KG1 (cell line): ENCODE measurements at regions not wholly inside any gene's neighbourhood (a gene's known extent, or its start where the extent isn't known, plus 50 kb on each side); places are given as distances from the start of the nearest gene placed in this dataset.

ENCODE experiments used
- DNase-seq: peaks from one replicate; lab custom pipeline; 2025; lab: John Stamatoyannopoulos, UW

DNA sequence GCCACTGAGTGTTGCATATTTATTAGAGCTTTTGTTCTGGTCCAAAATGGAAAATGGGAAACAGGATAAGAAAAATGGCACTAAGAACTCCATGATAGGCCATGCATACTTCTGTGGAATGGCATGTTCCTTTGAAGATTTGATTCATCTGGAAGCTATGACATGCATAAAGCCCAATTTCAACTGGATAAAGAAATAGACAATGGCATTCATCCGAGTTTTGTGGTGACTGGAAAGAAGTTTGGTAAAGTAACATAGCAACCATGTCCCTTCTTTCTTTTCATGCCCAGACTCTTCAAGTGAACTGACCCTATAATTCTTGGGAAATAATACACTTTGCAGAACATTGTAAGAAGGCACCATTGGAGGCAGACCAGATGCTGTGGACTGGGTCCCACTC lies 368.4 kb upstream of the IL12A start:
- no peak for DNase-seq

- DNase-seq: no peak
These were observed 367.8 kb upstream of the IL12A start for GRCh38 chr3:159620873-159621272.

DNA sequence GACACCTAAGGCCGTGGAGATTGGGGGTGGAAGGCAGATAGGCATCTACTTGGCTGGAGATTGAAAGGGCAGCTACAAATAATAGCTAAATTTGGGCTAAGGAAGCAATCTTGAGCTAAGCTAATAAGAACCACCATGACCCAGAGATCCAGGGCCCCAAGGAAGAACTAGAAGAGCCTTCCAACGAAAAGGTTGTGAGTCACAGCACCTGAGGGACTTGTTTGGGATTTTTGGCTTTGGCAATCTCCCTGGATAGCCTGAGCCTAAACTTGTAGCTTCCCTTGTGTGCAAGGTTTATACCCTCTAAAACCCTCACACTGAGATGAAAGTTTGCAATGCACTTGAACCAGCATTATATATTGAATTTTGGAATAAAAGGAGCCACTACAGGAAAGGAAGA lies 364.0 kb upstream of the IL12A start:
- no peak for DNase-seq

GRCh38 chr3:159625594-159625993 lies 363.0 kb upstream of the IL12A start:
- no peak for DNase-seq

DNA sequence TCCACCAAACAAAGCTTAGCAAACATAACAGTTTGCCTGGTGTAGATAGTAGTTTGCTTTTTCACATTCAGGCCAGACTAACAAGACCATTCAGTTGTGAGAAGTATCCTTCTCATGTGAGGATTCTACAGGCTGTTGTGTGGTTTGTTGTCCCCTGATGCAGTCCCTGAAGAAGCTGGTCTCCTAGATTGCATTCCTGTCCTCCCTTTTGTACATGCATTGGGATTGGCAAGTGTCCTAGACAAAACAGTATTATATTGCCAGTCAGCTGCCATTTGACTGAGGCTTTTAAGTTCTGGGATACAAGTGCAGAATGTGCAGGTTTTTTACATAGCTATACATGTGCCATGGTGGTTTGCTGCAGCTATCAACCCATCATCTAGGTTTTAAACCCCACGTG lies 362.0 kb upstream of the IL12A start:
- no peak for DNase-seq

DNA sequence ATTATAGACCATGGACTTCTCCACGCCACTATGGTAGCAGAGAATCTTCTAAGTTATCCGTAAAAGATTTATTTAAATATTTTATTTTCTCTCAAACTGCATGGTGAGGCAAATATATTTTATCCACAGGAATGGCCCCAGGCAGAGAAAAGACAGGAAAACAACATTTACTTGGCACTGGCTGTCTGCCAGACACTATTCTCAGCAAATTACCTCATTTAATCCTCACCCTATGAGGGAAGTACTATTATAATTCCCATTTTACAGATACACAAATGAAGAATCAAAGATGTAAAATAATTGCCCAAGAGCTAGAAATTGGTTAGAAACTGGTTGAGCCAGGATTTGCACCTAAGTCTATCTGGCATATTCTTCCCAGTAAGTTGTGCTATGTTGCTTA lies 361.4 kb upstream of the IL12A start:
- DNase-seq: no peak

DNA sequence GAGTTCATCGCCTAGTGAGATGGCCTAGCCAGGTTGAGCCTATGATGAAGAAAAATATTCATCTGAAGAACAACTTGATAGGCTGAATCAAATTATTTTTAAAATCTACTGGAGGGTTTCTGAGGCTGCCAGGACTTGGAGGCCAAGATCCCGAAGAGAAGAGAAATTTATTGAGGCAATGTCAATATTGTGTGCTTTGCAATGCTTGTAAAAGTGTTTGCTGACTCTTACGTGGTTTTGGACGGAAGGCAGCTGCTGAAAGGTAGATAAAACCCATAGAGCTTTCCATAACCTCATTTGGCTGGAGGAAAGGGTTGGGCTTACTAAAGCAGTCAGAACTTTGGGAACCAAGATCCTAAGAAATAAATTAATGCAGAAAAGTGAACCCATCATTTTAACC lies 361.0 kb upstream of the IL12A start:
- DNase-seq: no peak

GRCh38 chr3:159629329-159630084 lies 359.1 kb upstream of the IL12A start:
- DNase-seq: no peak

DNA sequence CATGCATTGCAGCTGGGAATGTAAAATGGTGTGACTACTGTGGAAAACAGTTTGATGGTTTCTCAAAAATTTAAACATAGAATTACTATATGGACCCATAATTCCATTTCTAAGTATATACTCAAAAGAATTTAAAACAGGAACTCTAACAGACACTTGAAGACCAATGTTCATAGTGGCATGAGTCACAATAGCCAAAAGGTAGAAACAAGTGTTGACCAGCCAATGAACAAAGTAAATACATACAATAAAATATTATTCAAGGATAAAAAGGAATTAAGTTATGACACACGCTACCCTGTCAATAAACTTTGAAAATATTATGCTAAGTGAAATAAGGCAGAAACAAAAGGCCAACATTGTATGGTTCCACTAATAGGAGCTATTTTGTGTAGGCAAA lies 357.4 kb upstream of the IL12A start:
- DNase-seq: no peak

- no peak for DNase-seq
These were observed 356.5 kb upstream of the IL12A start for GRCh38 chr3:159632128-159632527.

GRCh38 chr3:159632851-159633250 lies 355.8 kb upstream of the IL12A start:
- no peak for DNase-seq

DNA sequence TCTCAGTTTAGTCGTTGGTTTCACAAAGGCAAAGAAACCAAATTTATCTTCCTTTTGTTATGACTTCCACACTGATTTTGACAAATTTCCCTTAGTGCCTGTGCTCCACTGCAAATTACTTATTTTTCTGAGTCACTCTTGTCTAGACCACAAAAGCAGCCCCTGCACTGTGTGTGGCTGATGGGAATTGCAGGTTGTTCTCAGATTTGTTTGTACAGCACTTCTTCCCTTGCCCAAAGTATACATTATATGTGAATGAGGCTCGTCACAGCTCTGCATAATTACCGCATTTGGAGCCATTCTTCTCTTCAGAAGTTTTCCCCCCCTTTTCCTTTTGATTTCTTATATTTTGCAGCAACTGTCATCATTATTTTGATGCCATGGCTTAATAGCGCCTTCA lies 354.2 kb upstream of the IL12A start:
- DNase-seq: no peak

- no peak for DNase-seq
These were observed 353.5 kb upstream of the IL12A start for GRCh38 chr3:159635047-159635641.

GRCh38 chr3:159637883-159638542 lies 350.6 kb upstream of the IL12A start:
- no peak for DNase-seq

GRCh38 chr3:159640225-159640624 lies 348.4 kb upstream of the IL12A start:
- DNase-seq: no peak

GRCh38 chr3:159643406-159643805 lies 345.2 kb upstream of the IL12A start:
- DNase-seq: no peak

DNA sequence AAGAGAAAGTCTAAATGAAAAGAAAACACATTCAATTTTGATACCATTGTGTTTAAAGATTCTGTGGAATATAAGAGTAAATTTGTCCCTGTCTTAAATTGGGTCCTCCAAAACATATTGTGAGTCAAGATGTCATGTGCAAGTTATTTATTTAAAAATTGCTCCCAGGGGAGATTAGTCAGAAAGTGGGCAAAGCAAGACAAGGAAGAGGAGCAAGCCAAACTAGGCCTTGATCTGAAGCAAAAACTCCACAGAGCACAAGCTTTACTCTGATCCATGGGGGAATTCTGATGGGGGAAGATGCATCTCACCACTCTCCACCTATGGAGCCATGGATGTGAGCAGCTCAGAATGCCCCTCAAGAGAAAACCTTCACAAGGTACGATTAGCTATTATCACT lies 342.8 kb upstream of the IL12A start:
- no peak for DNase-seq

GRCh38 chr3:159649951-159650350 lies 338.7 kb upstream of the IL12A start:
- no peak for DNase-seq

DNA sequence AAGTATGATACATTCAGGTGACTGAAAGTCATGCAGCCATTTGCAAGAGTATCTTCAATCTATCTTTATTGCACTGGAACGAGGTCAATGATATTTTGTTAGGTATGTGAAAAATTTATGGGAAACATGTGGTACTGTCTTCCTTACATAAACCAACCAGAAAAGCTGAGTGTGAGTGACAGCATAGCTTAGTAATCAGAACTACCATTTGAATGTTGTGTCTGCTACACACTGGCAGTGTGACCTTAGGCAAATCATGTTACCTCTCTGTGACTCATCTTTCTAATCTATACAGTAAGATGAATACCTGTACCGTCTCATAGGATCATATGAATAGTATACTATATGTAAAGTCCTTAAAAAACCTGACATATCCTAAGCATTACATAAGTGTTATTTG lies 337.9 kb upstream of the IL12A start:
- no peak for DNase-seq

DNA sequence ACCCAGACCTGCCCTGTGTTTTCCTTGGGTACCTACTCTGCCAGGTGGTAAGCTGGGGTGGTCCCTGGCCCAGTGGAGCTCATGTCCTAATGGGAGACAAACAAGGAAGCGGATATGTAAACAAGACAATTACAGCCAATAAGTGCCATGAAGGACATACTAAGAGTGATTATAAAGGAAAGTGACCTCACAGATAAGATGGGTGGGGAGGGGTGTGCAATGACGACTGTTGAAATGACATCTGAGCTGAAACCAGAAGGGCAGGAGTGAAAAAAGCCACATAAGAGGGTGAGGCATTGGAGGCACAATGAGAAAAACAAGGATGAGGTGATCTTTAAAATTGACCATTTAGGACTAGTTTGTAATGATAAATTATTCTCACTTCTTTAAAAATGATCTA lies 336.2 kb upstream of the IL12A start:
- no peak for DNase-seq

GRCh38 chr3:159654183-159655134 lies 334.2 kb upstream of the IL12A start:
- DNase-seq: no peak

DNA sequence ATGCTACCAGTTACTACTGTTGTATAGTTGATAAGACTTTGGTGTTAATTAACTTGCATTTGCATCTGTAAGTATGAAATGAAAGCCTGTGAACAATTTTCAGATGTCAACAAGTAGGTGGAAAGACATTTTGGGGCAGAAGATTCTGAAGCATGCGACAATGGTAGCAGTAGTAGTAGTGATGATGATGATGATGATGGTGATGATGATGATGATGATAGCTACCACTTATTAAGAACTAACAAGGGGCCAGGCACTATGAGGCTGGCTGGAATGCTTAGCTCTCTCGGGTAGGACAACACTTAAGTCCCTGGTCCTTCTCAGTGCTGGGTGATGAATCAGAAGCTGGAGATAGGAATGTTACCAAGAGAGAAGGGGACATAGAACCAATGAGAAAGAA lies 333.4 kb upstream of the IL12A start:
- no peak for DNase-seq
